ENCODE measurements at regions not wholly inside any gene's neighbourhood (a gene's known extent, or its start where the extent isn't known, plus 50 kb on each side); places are given as distances from the start of the nearest gene placed in this dataset.
A peak's percentile ranks its signal among the peaks of the same experiment; 100 is the strongest.

GRCh38 chrX:20596856-20597255 lies 330.1 kb upstream of the RPS6KA3 start:
- no peak for DNase-seq

- no peak for DNase-seq
Observed at GRCh38 chrX:20595928-20596575, 329.3 kb upstream of the RPS6KA3 start.

- no peak for DNase-seq
Observed at GRCh38 chrX:20594985-20595384, 328.3 kb upstream of the RPS6KA3 start.

GRCh38 chrX:20593836-20594235 lies 327.1 kb upstream of the RPS6KA3 start:
- DNase-seq = no peak

- DNase-seq = no peak
Observed at GRCh38 chrX:20593402-20593801, 326.7 kb upstream of the RPS6KA3 start.

GRCh38 chrX:20591246-20591645 lies 324.5 kb upstream of the RPS6KA3 start:
- DNase-seq = no peak

- no peak for DNase-seq
Observed at GRCh38 chrX:20585782-20586181, 319.1 kb upstream of the RPS6KA3 start.

- no peak for DNase-seq
Observed at GRCh38 chrX:20571611-20572010, 304.9 kb upstream of the RPS6KA3 start.

GRCh38 chrX:20567108-20567507 lies 300.4 kb upstream of the RPS6KA3 start:
- no peak for DNase-seq

- DNase-seq = no peak
Observed at GRCh38 chrX:20547611-20548051, 280.9 kb upstream of the RPS6KA3 start.

GRCh38 chrX:20545538-20545937 lies 278.8 kb upstream of the RPS6KA3 start:
- DNase-seq = no peak

GRCh38 chrX:20542072-20542471 lies 275.4 kb upstream of the RPS6KA3 start:
- no peak for DNase-seq

- no peak for DNase-seq
Observed at GRCh38 chrX:20538974-20539373, 272.3 kb upstream of the RPS6KA3 start.

GRCh38 chrX:20531667-20532066 lies 265.0 kb upstream of the RPS6KA3 start:
- DNase-seq = no peak

- peak; percentile 31 for DNase-seq
Observed at GRCh38 chrX:20530406-20530921, 263.8 kb upstream of the RPS6KA3 start.

GRCh38 chrX:20529711-20530110 lies 263.0 kb upstream of the RPS6KA3 start:
- no peak for DNase-seq

GRCh38 chrX:20529301-20529700 lies 262.6 kb upstream of the RPS6KA3 start:
- no peak for DNase-seq

- peak; percentile 19 for DNase-seq
Observed at GRCh38 chrX:20527558-20528011, 260.9 kb upstream of the RPS6KA3 start.

GRCh38 chrX:20527041-20527440 lies 260.3 kb upstream of the RPS6KA3 start:
- no peak for DNase-seq

GRCh38 chrX:20523626-20524312 lies 257.1 kb upstream of the RPS6KA3 start:
- DNase-seq = peak; percentile 16

GRCh38 chrX:20522420-20522819 lies 255.7 kb upstream of the RPS6KA3 start:
- no peak for DNase-seq

- no peak for DNase-seq
Observed at GRCh38 chrX:20521222-20521621, 254.5 kb upstream of the RPS6KA3 start.

- DNase-seq = no peak
Observed at GRCh38 chrX:20519826-20520225, 253.1 kb upstream of the RPS6KA3 start.

GRCh38 chrX:20519146-20519545 lies 252.4 kb upstream of the RPS6KA3 start:
- no peak for DNase-seq
